SJSA1 (cell line): ENCODE measurements at regions not wholly inside any gene's neighbourhood (a gene's known extent, or its start where the extent isn't known, plus 50 kb on each side); places are given as distances from the start of the nearest gene placed in this dataset.
"Not testable (repeated sequence)": the region's sequence is repeated elsewhere in the genome, so short reads cannot be mapped to it uniquely, and the experiment has no call there.

Source experiments
- DNase-seq, 2 experiments: peaks; one replicate each; pipeline ENCODE4 v3.0.0-alpha.2; 2015 to 2020; ENCODE audit warnings: low spot score in 2 of 2, low read depth in 1 of 2
- H3K27ac ChIP-seq: fragments of 250-450 bp; sonication (Bioruptor Pico); 2 replicates; pipeline ENCODE4 v1.5.1; 2020; ENCODE audit warnings: mild to moderate bottlenecking, moderate library complexity
- H3K27me3 ChIP-seq: fragments of 250-450 bp; sonication (Bioruptor Pico); replicated peaks from 2 replicates; pipeline ENCODE4 v1.5.1; 2020; ENCODE audit warnings: mild to moderate bottlenecking, moderate library complexity
- H3K36me3 ChIP-seq: fragments of 250-450 bp; sonication (Bioruptor Pico); 2 replicates; pipeline ENCODE4 v1.5.1; 2020; ENCODE audit warnings: mild to moderate bottlenecking
- H3K4me1 ChIP-seq: fragments of 250-450 bp; sonication (Bioruptor Pico); replicated peaks from 2 replicates; pipeline ENCODE4 v1.6.1; 2021; ENCODE audit warnings: mild to moderate bottlenecking
- H3K4me3 ChIP-seq: fragments of 250-450 bp; sonication (Bioruptor Pico); 2 replicates; pipeline ENCODE4 v1.5.1; 2020; ENCODE audit warnings: mild to moderate bottlenecking
- H3K9me3 ChIP-seq: fragments of 250-450 bp; sonication (Bioruptor Pico); replicated peaks from 2 replicates; pipeline ENCODE4 v1.5.1; 2020; ENCODE audit warnings: mild to moderate bottlenecking

DNA sequence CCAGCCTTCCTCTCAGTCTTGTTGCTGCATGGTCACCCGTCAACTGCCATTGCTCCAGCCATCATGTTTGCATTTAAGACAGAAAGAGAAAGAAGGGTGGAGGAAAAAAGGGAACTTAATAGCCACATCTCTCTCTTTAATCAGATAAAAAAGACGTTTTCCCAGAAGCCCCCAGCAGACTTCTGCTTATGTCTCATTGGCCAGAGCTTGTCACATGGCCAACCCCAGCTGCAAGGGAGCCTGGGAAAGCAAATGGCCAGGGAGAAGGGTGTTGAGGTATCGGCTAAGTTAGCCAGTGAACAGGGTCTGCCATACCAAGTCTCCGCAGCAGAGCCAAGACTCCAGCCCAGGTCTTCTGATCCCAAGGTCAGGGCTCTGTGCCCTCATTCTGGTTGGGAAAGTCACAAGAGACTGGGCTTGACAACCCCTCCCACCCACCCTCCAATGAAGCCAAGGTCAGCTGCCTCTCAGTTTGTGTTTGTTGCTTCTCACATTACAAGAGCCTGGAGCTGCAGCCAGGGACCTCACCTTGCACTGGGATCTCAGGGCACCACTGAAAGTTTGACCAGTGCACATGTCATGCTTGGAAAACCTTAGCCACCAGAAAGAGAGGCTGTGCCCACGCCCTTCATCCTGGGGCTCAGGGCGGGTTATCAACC lies 80.3 kb upstream of the LYZL2 start:
- DNase-seq = no peak
- no peaks in the 10 kb centered on the region for H3K36me3 ChIP-seq
- H3K4me1 ChIP-seq = no peaks in the 10 kb centered on the region
- peaks cover 3% of the 10 kb centered on the region; the same call in 1 of the 2 replicates for H3K9me3 ChIP-seq
- H3K27me3 ChIP-seq = no peaks in the 10 kb centered on the region
- no peak overlapping the region for H3K4me3 ChIP-seq
- no peak overlapping the region for H3K27ac ChIP-seq

- Histone ChIP-seq H3K4me1 (no peaks in the 10 kb centered on the region), H3K27ac (no peak overlapping the region), H3K4me3 (no peak overlapping the region), H3K36me3 (no peaks in the 10 kb centered on the region), H3K9me3 (peaks cover 3% of the 10 kb centered on the region; the same call in 1 of the 2 replicates), H3K27me3 (no peaks in the 10 kb centered on the region)
- DNase-seq = no peak
Observed at GRCh38 chr10:30709229-30709628, 79.7 kb upstream of the LYZL2 start.

GRCh38 chr10:30708234-30708633 lies 78.7 kb upstream of the LYZL2 start:
- Histone ChIP-seq H3K36me3 (no peaks in the 10 kb centered on the region), H3K9me3 (no peaks in the 10 kb centered on the region; the same call in 1 of the 2 replicates), H3K27me3 (no peaks in the 10 kb centered on the region), H3K27ac (no peak overlapping the region), H3K4me1 (no peaks in the 10 kb centered on the region), H3K4me3 (no peak overlapping the region)
- DNase-seq = no peak

GRCh38 chr10:30706189-30706588 lies 76.6 kb upstream of the LYZL2 start:
- not testable (repeated sequence) for H3K36me3 ChIP-seq, H3K4me3 ChIP-seq, H3K27me3 ChIP-seq, H3K27ac ChIP-seq, DNase-seq, H3K9me3 ChIP-seq, H3K4me1 ChIP-seq

GRCh38 chr10:30705625-30706149 lies 76.1 kb upstream of the LYZL2 start:
- Histone ChIP-seq H3K4me3 (no peak overlapping the region), H3K4me1 (peaks cover 10% of the 10 kb centered on the region), H3K27ac (no peak overlapping the region), H3K36me3 (no peaks in the 10 kb centered on the region), H3K27me3 (no peaks in the 10 kb centered on the region), H3K9me3 (no peaks in the 10 kb centered on the region)
- no peak for DNase-seq

GRCh38 chr10:30705101-30705624 lies 75.6 kb upstream of the LYZL2 start:
- Histone ChIP-seq H3K4me1 (peaks cover 10% of the 10 kb centered on the region), H3K27me3 (no peaks in the 10 kb centered on the region), H3K27ac (no peak overlapping the region), H3K9me3 (no peaks in the 10 kb centered on the region), H3K4me3 (no peak overlapping the region), H3K36me3 (no peaks in the 10 kb centered on the region)
- no peak for DNase-seq

- H3K27ac ChIP-seq, H3K27me3 ChIP-seq, DNase-seq, H3K4me1 ChIP-seq, H3K36me3 ChIP-seq, H3K4me3 ChIP-seq, H3K9me3 ChIP-seq: not testable (repeated sequence)
Observed at GRCh38 chr10:30704601-30705100, 75.1 kb upstream of the LYZL2 start.

DNA sequence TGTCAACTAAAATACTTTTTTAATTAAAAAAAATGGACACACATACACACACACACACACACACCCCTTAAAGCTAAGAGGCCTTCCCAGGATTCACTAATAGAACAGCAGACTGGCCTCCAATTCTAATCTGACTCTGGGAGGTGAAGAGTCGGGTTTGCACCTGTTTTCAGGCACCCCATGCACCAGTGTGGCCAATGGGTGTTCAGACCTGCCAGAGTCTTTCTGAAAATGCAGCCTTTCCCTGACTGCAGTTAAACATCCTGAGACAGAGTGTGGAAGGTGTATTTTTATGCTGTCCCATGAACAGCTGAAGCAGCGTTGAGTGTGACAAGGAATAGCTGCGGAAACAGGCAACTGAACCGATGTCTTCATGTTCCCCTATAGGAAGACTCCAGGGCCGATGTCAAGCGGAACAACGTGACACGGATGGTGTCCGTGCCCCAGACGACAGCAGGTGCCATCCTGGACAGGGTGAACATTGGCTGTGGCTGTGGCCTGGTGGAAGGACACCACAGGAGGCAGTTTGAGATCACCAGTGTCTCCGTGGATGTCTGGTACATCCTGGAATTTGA lies 74.6 kb upstream of the LYZL2 start:
- DNase-seq = no peak
- H3K4me3 ChIP-seq = no peak overlapping the region
- H3K36me3 ChIP-seq = no peaks in the 10 kb centered on the region
- H3K4me1 ChIP-seq = peaks cover 10% of the 10 kb centered on the region
- no peaks in the 10 kb centered on the region for H3K9me3 ChIP-seq
- no peak overlapping the region for H3K27ac ChIP-seq
- H3K27me3 ChIP-seq = no peaks in the 10 kb centered on the region

- H3K36me3 ChIP-seq, H3K27ac ChIP-seq, H3K4me1 ChIP-seq, H3K4me3 ChIP-seq, DNase-seq, H3K27me3 ChIP-seq, H3K9me3 ChIP-seq: not testable (repeated sequence)
Observed at GRCh38 chr10:30703446-30703845, 73.9 kb upstream of the LYZL2 start.

DNA sequence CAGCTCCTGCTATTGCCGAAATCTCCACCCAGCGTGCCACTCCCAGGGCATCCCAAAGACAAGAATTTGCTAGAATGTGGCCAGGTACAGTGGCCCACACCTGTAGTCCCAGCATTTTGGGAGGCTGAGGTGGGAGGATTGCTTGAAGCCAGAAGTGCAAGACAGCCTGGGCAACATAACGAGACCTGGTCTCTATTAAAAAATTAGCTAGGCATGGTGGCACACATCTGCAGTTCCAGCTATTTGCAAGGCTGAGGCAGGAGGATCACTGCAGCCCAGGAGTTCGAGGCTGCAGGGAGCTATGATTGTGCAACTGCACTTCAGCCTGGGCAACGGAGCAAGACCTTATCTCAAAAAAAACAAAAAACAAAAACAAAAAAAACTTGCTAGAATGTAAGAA lies 73.3 kb upstream of the LYZL2 start:
- Histone ChIP-seq H3K4me3 (no peak overlapping the region), H3K4me1 (peaks cover 10% of the 10 kb centered on the region), H3K27ac (no peak overlapping the region), H3K27me3 (no peaks in the 10 kb centered on the region), H3K36me3 (no peaks in the 10 kb centered on the region), H3K9me3 (no peaks in the 10 kb centered on the region)
- no peak for DNase-seq

- H3K36me3 ChIP-seq = no peaks in the 10 kb centered on the region
- no peak overlapping the region for H3K27ac ChIP-seq
- H3K4me1 ChIP-seq = peaks cover 10% of the 10 kb centered on the region
- H3K9me3 ChIP-seq = no peaks in the 10 kb centered on the region
- no peaks in the 10 kb centered on the region for H3K27me3 ChIP-seq
- H3K4me3 ChIP-seq = no peak overlapping the region
- DNase-seq = peak; percentile 28 to 67
Observed at GRCh38 chr10:30701451-30702173, 72.1 kb upstream of the LYZL2 start.

DNA sequence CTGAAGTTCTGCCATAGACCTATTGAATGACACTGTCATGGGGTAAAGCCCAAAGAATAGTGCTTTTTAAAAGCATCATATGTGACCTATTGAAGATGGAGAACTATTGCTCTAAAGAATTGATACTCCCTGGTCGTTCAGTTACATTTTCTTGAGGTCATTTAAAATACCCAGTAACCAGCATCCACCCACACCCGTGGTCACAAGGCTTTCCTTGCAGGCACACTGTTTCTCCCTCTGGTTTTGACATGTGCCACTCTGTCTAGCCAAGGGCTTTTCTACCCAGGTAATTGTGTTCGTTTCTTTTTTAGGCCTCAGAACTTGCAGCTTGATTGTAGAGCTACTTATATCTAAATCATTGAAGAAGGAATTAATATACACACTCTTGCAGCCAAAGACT lies 68.3 kb upstream of the LYZL2 start:
- H3K9me3 ChIP-seq = no peaks in the 10 kb centered on the region
- no peak for DNase-seq
- no peak overlapping the region for H3K4me3 ChIP-seq
- H3K36me3 ChIP-seq = no peaks in the 10 kb centered on the region
- peaks cover 22% of the 10 kb centered on the region for H3K4me1 ChIP-seq
- H3K27ac ChIP-seq = no peak overlapping the region
- H3K27me3 ChIP-seq = no peaks in the 10 kb centered on the region

- not testable (repeated sequence) for H3K36me3 ChIP-seq, H3K4me3 ChIP-seq
Observed at GRCh38 chr10:30697221-30697620, 67.7 kb upstream of the LYZL2 start.

More at GRCh38 chr10:30697221-30697620, 67.7 kb upstream of the LYZL2 start:
- not testable (repeated sequence) for H3K27ac ChIP-seq, H3K9me3 ChIP-seq, H3K27me3 ChIP-seq, DNase-seq
- H3K4me1 ChIP-seq = peaks cover 21% of the 10 kb centered on the region
